ENCODE measurements at regions not wholly inside any gene's neighbourhood (a gene's known extent, or its start where the extent isn't known, plus 50 kb on each side); places are given as distances from the start of the nearest gene placed in this dataset.

GRCh38 chr6:165729307-165729936 lies 66.4 kb upstream of the PDE10A start:
- DNase-seq = peak in 9 of 51 donors; percentile 3 to 37 (median 9)

- no peak for DNase-seq
Observed at GRCh38 chr6:165728216-165728615, 65.2 kb upstream of the PDE10A start.

GRCh38 chr6:165726965-165727381 lies 63.9 kb upstream of the PDE10A start:
- DNase-seq = no peak

DNA sequence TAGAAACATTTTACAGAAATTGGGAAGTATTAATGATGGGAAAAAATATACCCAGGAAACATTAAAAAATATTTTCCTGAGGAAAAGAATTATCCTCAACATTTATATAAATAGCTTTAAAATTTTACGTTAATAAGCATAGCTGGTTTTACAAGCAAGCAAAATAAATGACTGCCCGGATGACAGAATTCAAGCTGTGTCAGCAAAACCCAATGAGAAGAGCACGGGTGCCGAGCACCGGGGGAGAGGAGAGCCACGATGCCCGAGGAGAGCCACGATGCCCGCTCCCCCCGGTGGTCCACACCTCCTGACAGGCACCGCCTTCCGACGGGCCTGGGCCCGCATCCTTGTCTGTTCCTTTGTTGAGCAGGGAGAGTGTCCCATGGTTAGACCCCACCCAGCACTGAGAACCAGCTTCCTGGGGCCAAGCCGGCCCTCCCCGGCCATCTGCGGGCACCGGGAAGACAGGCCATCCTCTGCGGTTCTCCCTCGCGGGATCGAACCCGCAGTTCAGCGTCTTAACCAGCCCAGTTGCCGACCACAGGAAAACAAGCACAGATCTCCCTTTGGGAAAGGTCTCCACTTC lies 63.3 kb upstream of the PDE10A start:
- no peak for DNase-seq

DNA sequence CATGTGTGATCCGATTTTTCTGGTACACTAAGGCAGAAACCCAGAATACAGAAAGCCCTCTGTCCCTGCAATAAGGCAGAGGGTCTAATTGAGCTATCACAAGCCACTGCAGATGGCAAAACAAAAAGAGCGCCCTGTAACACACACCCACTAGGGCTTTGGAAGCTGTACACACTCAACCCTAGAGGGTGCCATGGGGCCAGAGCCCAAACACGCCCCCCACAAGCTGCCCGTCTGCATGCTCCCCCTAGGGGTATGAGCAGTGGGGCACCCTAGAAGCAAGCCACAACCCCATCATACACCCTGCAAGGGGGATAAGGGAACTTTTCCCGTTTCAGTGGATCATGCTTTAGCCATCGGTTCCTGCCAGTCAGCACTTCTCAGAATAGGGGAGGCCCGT lies 62.2 kb upstream of the PDE10A start:
- DNase-seq = no peak

DNA sequence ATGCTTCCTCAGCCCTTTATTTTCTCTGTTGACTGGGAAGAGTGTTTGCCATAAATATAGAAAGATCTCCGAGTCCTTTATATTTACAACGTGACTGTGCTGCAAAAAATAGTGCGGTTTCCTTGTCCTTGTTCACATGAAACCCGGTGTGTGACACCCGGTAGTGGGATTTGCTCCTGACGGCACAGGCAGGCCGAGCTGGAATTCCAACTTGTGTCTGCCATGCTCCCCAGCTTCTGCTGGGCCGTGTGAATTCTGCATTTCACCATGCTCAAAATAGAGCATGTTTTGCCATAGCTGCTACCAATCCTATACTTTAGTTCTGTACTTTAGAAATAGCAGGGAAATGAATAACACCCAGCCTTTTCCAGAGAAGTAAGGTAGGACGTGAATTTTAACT lies 60.3 kb upstream of the PDE10A start:
- DNase-seq = no peak

- no peak for DNase-seq
Observed at GRCh38 chr6:165722022-165722421, 59.0 kb upstream of the PDE10A start.

- no peak for DNase-seq
Observed at GRCh38 chr6:165721356-165721755, 58.3 kb upstream of the PDE10A start.

GRCh38 chr6:165718491-165718891 lies 55.5 kb upstream of the PDE10A start:
- DNase-seq = no peak

DNA sequence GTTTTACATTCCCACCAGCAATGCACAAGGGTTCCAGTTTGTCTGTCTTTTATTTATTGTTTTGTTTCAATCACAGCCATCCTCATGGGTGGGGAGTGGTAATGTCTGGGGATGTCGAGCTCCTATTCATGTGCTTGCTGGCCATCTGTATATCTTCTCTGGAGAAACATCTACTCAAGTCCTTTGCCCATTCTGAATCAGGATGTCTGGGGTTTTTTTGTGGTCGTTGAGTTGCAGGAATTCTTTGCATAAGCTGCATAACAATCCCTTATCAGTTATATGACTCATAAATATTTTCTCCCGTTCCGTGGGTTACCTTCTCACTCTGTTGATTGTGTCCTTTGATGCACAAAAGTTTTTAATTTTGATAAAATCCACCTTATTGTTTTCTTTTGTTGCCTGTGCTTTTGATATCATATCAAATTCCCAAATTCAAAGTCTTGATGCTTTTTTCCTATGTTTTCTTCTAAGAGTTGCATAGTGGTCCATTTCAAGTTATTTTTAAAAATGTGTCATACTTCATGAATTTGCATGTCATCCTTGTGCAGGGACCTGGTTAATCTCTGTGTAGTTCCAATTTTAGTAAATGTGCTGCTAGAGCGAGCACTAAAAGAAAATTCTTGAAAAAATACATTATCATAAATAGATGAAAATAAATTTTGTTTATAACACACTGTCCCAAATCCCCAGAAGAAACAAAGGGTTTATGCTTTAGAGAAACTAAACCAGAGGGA lies 54.9 kb upstream of the PDE10A start:
- DNase-seq = no peak

- DNase-seq = no peak
Observed at GRCh38 chr6:165716886-165717285, 53.8 kb upstream of the PDE10A start.

DNA sequence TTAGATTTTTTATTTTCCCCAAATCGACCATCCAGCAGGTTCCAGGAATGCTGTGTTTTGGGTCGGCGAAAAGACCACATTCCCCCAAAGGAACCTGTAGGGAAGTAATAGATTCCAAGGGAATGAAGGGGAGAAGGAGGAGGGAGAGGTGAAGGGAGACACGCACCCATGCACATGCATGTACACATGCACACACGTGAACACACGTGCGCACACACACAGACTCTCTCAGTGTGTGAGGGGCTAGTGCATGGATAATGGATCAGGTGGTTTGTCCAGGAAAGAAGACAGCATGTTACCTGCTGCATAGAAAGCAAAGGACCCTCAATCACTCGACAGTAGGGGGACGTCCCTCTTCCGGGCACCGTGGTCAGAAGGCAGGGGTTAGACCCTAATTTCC lies 52.4 kb upstream of the PDE10A start:
- DNase-seq = no peak

DNA sequence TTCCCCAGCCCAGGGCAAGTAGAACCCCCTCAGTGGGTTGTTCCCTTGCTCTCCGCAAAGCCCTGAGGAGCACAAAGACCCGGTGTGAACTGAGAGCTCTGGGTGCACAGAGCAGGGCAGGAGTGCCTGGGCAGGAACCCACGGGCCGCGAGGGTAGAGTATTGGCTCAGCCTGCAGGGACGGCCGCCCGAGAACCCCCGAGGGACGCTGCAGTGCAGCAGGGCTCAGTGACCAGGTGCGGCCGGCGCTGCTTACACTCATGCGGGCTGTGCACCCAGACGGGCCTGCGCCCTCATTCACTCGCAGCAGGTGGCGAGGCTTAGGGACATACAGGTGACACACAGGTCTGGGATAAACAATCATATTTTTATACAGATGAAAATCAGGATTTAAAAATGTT lies 51.9 kb upstream of the PDE10A start:
- no peak for DNase-seq

- DNase-seq = no peak
Observed at GRCh38 chr6:165713845-165714466, 50.9 kb upstream of the PDE10A start.
